Esophagus muscularis mucosa (tissue), 4 donors: ENCODE measurements at regions not wholly inside any gene's neighbourhood (a gene's known extent, or its start where the extent isn't known, plus 50 kb on each side); places are given as distances from the start of the nearest gene placed in this dataset.

Experiments used
- EP300 ChIP-seq: sonication (generic); formaldehyde crosslinking; IDR thresholded peaks from one replicate; pipeline ENCODE4 v1.6.1; 2017; ENCODE audit warnings: antibody characterized with exemption
- POLR2A ChIP-seq: fragments of 450-650 bp; IDR thresholded peaks from one replicate; pipeline ENCODE4 v1.6.1; 2017; ENCODE audit warnings: antibody characterized with exemption, moderate library complexity, mild to moderate bottlenecking, low read depth
- POLR2AphosphoS5 ChIP-seq, 2 donors: sonication (generic); formaldehyde crosslinking; IDR thresholded peaks; one replicate each; pipeline ENCODE4 v1.6.1; 2017; ENCODE audit warnings: antibody characterized with exemption in 2 of 2
- TF ChIP-seq, protein P1 (sequence below), 3 experiments: fragments of 200-600 bp in 2 of 3; fragments of 450-650 bp in 1 of 3; sonication (generic) in 2 of 3; IDR thresholded peaks; one replicate each; pipeline ENCODE4 v1.5.1; 2017 to 2019; ENCODE audit warnings: antibody characterized with exemption in 3 of 3, mild to moderate bottlenecking in 2 of 3, moderate library complexity in 1 of 3

DNA sequence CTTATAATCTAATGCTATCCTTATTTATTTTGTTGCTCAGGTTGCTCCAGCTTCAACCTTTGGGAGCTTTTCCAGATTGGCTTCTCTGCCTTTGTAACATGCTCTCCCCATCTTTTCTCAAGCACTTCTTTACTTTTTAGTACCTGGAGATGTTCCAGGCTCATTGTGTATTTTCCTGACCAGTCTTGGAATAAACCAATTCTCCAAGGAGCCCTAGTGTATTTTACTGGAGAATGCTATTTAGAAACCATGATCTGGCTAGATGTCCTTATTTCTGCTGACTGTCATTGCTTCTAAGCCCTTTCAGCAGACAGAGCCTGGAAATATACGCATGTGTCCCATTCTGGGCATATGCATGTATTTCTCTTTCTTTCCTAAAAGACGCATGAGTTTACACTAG, 95.7 kb downstream of the EMX2 start:
- TF ChIP-seq, protein P1, sequence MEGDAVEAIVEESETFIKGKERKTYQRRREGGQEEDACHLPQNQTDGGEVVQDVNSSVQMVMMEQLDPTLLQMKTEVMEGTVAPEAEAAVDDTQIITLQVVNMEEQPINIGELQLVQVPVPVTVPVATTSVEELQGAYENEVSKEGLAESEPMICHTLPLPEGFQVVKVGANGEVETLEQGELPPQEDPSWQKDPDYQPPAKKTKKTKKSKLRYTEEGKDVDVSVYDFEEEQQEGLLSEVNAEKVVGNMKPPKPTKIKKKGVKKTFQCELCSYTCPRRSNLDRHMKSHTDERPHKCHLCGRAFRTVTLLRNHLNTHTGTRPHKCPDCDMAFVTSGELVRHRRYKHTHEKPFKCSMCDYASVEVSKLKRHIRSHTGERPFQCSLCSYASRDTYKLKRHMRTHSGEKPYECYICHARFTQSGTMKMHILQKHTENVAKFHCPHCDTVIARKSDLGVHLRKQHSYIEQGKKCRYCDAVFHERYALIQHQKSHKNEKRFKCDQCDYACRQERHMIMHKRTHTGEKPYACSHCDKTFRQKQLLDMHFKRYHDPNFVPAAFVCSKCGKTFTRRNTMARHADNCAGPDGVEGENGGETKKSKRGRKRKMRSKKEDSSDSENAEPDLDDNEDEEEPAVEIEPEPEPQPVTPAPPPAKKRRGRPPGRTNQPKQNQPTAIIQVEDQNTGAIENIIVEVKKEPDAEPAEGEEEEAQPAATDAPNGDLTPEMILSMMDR (IDR thresholded peaks at IDR 0.05), result no peak
- TF ChIP-seq POLR2AphosphoS5 (IDR thresholded peaks at IDR 0.05), result no peak
- no peak for TF ChIP-seq EP300
- no peak for TF ChIP-seq POLR2A
